ENCODE measurements at regions not wholly inside any gene's neighbourhood (a gene's known extent, or its start where the extent isn't known, plus 50 kb on each side); places are given as distances from the start of the nearest gene placed in this dataset.
"Not testable (repeated sequence)": the region's sequence is repeated elsewhere in the genome, so short reads cannot be mapped to it uniquely, and the experiment has no call there.

DNA sequence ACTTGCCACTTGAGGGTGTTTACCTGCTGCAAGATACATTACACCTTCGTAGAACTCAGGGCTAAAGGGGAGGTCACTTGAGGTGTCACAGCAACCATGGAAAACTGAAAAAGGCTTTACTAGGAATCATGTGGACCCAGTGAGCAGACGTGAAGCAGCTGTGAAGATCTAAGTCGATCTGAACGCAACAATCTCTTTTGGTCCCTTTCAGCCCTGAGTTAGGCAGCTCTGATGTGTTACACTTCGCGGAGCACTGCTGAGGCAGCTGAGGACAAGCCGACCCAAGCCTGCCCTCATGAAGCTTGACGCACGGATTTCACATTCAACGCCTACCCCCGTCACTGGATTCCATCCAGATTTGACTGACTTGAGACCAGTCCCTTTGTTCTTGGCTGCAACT, 75.8 kb upstream of the NPAS2 start:
- no peak for DNase-seq

GRCh38 chr2:100744589-100744988, 75.3 kb upstream of the NPAS2 start:
- no peak for DNase-seq

GRCh38 chr2:100745604-100746003, 74.3 kb upstream of the NPAS2 start:
- DNase-seq = no peak

- DNase-seq = no peak
Observed at GRCh38 chr2:100747551-100747950, 72.4 kb upstream of the NPAS2 start.

GRCh38 chr2:100747996-100748615, 71.8 kb upstream of the NPAS2 start:
- no peak for DNase-seq

GRCh38 chr2:100748673-100749072, 71.3 kb upstream of the NPAS2 start:
- no peak for DNase-seq

GRCh38 chr2:100749771-100750542, 70.0 kb upstream of the NPAS2 start:
- DNase-seq = no peak

GRCh38 chr2:100751871-100752625, 67.9 kb upstream of the NPAS2 start:
- DNase-seq = not testable (repeated sequence)

DNA sequence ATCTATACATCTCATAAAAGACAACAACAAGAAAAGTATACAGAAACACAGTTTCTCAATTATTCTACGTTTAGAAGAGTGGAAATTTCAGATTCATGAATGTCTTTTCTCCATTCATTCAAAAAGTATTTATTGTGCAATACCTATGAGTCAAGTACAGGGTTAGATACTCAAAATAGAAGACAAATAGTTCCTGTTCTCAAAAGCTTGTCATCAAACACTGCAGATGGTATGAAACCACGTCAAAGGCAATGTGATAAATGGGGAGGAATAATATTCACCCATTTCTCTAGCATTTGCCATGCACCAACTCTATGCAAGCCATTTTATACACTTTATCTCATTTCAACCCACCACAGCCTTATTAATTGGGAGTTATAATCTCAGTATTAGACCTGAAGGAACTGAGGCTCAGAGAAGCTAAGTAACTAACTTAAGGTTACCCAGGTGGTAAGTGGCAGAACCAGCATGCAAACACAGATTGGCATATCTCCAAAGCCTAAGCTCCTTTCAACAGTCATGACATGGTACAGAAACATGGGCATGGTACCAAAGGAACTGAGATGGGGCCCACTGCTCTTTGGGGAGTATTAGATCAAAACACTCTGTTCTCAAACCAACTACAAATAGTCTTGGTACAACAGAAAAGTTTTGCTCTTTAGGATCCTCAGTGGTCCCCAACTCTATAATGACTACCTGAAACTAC, 67.2 kb upstream of the NPAS2 start:
- no peak for DNase-seq

DNA sequence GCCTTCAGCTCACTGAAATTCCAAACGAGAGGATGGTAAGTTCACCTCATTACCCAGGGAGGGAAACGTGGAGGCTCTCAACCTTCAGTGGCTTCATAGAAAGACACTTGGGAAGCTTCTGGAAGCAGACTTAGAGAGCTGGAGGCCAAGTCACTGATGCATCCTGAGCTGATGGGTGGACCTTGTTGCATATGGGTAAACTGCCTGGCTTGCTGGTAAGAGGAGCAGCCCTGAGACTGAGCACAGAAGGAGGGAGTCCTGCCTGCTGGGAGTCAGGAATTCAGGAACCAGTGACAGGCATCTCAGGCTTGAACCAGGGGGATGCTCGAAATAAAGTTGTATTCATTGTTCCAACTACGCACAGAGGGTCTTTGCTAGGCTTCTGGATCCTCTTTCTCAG, 66.5 kb upstream of the NPAS2 start:
- DNase-seq = no peak

DNA sequence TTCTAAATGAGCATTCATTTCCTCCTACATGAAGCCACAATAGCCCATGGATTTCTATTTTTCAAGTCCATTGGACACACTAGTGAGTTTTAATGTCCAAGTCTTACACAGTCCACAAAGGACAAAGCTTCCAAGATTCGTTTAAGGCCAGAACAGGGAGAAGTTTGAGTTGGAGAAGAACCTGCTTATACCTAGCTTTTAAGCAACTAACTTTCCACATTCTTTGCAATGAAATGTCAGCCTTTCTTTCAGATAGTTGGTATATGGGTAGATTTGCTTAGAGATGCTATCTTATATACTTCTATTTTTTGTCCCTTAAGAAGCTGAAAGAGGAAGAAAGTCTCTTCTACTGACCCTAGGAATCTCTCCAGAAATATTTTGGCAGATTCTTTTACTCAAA, 66.1 kb upstream of the NPAS2 start:
- DNase-seq = no peak

- DNase-seq = no peak
Observed at GRCh38 chr2:100754951-100755350, 65.0 kb upstream of the NPAS2 start.

- no peak for DNase-seq
Observed at GRCh38 chr2:100755441-100755840, 64.5 kb upstream of the NPAS2 start.

- DNase-seq = no peak
Observed at GRCh38 chr2:100756704-100757103, 63.2 kb upstream of the NPAS2 start.

DNA sequence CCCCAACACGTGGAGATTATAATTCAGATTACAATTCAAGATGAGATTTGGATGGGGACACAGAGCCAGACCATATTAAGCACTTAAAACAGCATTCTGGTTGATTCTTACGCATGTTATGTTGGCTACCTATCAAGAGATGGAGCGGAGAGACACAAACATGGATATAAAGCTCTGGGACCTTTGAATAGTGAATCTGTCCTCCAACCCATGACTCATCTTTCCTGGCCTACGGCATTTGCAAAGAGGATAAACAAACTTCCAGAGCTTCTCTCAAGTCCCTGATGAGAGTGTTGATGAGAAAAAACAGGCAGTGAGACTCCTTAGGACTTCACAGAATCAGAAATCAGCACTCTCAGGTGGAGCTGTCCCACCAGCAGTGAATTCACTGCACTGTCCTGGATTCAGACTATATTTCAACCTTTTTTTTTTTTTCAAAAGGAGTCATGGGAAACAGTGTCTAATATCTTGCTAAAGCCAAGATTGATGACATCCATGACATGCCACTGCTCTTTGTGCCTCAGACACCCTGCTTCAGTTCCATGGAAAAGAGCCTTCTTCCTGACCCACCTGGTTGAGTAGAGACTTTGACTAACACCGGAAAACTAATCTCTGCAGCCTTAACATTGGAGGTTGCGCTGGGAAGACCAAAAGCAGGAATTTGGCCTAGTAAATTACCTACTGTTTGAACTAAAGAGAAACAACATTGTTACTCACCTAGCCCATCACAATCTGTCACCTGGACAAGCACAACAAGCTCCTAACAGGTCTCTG, 62.1 kb upstream of the NPAS2 start:
- DNase-seq = no peak

GRCh38 chr2:100759901-100760300, 60.0 kb upstream of the NPAS2 start:
- no peak for DNase-seq

GRCh38 chr2:100761365-100761764, 58.6 kb upstream of the NPAS2 start:
- DNase-seq = no peak

- DNase-seq = no peak
Observed at GRCh38 chr2:100764430-100764829, 55.5 kb upstream of the NPAS2 start.

DNA sequence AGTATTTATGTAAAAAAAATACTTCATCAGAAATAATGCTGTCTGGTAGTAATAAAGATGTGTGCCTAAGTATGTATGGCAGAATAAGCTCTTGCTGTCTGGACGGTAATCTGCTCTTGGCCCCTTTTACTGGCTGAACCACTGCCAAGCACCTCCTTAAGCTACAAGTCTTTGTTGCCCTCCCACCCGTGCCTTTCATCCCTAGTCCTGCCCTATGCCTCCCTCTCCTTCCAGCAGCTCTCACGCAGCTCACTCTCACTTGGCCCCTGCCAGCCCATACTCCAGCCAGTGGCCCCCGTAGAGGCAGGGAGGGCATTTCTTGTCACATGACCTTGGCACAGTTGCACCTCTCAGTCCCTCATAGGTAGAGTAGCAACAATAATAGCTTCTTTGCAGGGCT, 54.5 kb upstream of the NPAS2 start:
- DNase-seq = no peak

DNA sequence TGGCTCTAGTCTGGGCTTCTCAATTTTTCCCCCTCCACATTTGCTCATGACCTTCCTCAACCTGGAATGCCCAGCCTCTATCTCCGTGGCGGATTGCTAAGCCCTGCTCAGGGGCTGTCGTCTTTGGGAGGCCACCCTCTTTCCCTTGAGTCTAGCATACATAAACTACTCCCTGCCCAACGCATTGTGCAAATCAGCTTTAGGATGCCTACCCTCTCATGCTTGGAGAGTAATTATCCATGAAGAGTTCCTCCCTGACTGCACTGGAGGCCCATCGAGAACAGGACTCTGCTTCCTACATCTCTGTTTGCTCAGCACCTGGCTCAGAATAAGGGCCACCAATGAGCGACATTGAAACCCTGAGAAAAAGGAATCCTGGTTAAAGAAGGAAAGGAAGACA, 53.7 kb upstream of the NPAS2 start:
- no peak for DNase-seq

- no peak for DNase-seq
Observed at GRCh38 chr2:100766806-100767205, 53.1 kb upstream of the NPAS2 start.

DNA sequence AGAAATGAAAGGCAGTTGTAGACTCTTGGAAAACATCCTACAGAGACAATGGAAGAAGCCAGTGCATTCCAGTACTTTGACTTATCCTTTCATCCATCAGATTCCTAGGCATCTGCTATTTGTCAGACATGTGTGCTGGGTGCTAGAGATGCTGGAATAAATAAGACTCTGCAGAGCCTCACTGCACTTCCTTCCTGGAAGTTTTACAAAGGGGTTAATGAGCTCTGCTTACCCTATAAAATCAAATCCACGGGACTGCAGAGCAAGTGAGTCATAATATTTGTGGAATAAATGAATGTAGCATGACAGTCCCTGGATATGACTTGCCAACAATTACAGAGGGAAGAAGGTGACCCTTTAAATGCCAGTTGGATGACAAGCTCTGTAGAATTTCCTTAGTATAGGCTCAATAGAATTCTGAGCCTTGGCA, 52.7 kb upstream of the NPAS2 start:
- DNase-seq = no peak

Measured in NCI-H69 (cell line).